ENCODE measurements at regions not wholly inside any gene's neighbourhood (a gene's known extent, or its start where the extent isn't known, plus 50 kb on each side); places are given as distances from the start of the nearest gene placed in this dataset.

DNA sequence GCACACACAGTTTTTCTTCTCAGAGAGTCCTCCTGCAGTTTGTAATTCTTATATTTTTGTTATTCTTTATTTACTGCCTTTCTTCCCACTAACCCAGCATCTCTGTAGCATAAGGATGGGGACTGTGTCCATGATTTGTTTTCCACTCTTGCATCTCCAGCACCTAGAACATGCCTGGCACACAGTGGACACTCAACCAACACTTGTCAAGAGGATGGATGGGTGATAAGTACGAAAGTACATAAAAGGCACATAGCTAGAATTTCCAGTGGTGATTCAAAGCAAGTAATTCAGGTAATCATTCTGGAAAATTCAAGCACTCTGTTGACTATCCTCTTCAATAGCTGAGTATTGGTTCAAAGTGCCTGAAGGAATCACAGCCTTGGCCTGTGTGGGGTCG, 60.2 kb upstream of the TRIO start:
- Mint-ChIP-seq H3K36me3 (ENCODE audit: insufficient read depth, unreplicated experiment) (no peaks in the 10 kb centered on the region), H3K4me1 (ENCODE audit: insufficient read depth, unreplicated experiment) (no peaks in the 10 kb centered on the region), H3K9me3 (ENCODE audit: unreplicated experiment) (no peaks in the 10 kb centered on the region), H3K27me3 (ENCODE audit: insufficient read depth, unreplicated experiment) (no peaks in the 10 kb centered on the region), H3K4me3 (ENCODE audit: unreplicated experiment) (no peak overlapping the region), H3K27ac (ENCODE audit: low read depth, unreplicated experiment) (no peak overlapping the region)
- TF ChIP-seq, protein P1, sequence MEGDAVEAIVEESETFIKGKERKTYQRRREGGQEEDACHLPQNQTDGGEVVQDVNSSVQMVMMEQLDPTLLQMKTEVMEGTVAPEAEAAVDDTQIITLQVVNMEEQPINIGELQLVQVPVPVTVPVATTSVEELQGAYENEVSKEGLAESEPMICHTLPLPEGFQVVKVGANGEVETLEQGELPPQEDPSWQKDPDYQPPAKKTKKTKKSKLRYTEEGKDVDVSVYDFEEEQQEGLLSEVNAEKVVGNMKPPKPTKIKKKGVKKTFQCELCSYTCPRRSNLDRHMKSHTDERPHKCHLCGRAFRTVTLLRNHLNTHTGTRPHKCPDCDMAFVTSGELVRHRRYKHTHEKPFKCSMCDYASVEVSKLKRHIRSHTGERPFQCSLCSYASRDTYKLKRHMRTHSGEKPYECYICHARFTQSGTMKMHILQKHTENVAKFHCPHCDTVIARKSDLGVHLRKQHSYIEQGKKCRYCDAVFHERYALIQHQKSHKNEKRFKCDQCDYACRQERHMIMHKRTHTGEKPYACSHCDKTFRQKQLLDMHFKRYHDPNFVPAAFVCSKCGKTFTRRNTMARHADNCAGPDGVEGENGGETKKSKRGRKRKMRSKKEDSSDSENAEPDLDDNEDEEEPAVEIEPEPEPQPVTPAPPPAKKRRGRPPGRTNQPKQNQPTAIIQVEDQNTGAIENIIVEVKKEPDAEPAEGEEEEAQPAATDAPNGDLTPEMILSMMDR (IDR thresholded peaks at IDR 0.05; ENCODE audit: unreplicated experiment): no peak
- POLR2A ChIA-PET: no interaction called here
- intact Hi-C loops (cut with micrococcal nuclease): no loop called here
- CTCF ChIA-PET: no interaction called here
- DNase-seq (ENCODE audit: unreplicated experiment): no peak
- no TSS peak for BruUV-seq (replicated peaks)

DNA sequence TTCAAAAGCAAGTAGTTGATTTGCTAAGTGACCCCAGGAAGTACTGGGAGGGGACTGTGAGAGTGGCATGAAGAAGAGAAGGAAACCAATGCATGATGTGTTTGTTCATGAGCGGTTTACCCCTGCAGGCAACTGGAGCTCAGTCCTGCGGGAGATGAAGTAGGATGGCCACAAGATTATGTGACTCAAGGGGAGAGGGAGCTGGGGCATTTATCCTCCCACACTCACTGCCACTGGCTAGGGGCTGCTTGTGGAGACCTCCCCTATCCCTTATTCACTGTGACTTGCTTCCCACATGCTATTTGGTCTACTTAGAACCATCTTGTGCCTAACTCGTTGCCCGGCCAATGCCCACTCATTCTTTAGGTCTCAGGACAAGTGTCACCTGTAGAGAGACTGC, 60.6 kb upstream of the TRIO start:
- Mint-ChIP-seq H3K36me3 (ENCODE audit: insufficient read depth, unreplicated experiment) (no peaks in the 10 kb centered on the region), H3K27me3 (ENCODE audit: insufficient read depth, unreplicated experiment) (no peaks in the 10 kb centered on the region), H3K9me3 (ENCODE audit: unreplicated experiment) (no peaks in the 10 kb centered on the region), H3K4me1 (ENCODE audit: insufficient read depth, unreplicated experiment) (no peaks in the 10 kb centered on the region), H3K4me3 (ENCODE audit: unreplicated experiment) (no peak overlapping the region), H3K27ac (ENCODE audit: low read depth, unreplicated experiment) (no peak overlapping the region)
- CTCF ChIA-PET: no interaction called here
- POLR2A ChIA-PET: no interaction called here
- TF ChIP-seq, protein P1 (IDR thresholded peaks at IDR 0.05; ENCODE audit: unreplicated experiment): no peak
- intact Hi-C loops (cut with micrococcal nuclease): no loop called here
- BruUV-seq (replicated peaks): no TSS peak
- no peak for DNase-seq (ENCODE audit: unreplicated experiment)

DNA sequence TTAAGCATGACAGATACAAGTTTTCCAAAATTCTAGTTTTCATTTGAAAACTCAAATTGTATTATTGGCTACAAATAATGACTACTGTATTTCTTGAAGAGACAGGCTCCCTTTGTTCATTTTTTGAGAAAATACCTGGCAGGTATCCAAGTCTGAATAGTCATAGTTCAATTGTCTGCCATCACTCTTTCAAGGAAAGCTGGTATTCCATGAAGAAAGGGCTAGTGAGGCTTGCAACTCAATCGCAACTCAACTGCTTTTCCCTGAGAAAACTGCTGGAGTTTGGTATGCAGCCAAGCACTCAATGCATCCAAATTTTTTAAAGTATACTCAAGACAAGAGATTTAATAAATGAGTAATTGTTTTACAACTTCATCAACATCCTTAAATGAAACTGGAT, 61.4 kb upstream of the TRIO start:
- Mint-ChIP-seq H3K36me3 (ENCODE audit: insufficient read depth, unreplicated experiment) (no peaks in the 10 kb centered on the region), H3K27me3 (ENCODE audit: insufficient read depth, unreplicated experiment) (no peaks in the 10 kb centered on the region), H3K27ac (ENCODE audit: low read depth, unreplicated experiment) (no peak overlapping the region), H3K4me3 (ENCODE audit: unreplicated experiment) (no peak overlapping the region), H3K9me3 (ENCODE audit: unreplicated experiment) (no peaks in the 10 kb centered on the region), H3K4me1 (ENCODE audit: insufficient read depth, unreplicated experiment) (no peaks in the 10 kb centered on the region)
- DNase-seq (ENCODE audit: unreplicated experiment): no peak
- TF ChIP-seq, protein P1 (IDR thresholded peaks at IDR 0.05; ENCODE audit: unreplicated experiment): no peak
- CTCF ChIA-PET: no interaction called here
- intact Hi-C loops (cut with micrococcal nuclease): no loop called here
- no TSS peak for BruUV-seq (replicated peaks)
- POLR2A ChIA-PET: no interaction called here

DNA sequence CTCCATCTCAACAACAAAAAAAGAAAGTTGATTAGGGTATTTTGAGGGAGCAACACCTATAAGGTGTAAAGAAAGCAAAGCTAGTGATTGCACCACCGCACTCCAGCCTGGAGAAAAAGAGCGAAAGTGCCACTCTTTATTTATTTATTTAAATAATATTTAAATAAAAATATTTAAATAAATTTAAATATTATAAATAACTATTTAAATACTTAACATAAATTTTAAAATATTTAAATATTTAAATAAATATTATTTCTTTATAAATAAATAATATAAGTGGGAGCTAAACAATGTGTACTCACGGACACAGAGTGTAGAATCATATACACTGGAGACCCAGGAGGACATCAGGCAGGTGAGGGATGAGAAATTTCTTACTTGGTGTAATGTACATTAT, 64.4 kb upstream of the TRIO start:
- intact Hi-C loops (cut with micrococcal nuclease): no loop called here
- ChIA-PET POLR2A (no interaction called here), CTCF (interaction anchor here (1.0 kb wide), 1 partner anchor 29 kb away, joined by 4 read pairs; no protein-coding TSS in a partner anchor)
- Mint-ChIP-seq H3K36me3 (ENCODE audit: insufficient read depth, unreplicated experiment) (no peaks in the 10 kb centered on the region), H3K27ac (ENCODE audit: low read depth, unreplicated experiment) (no peak overlapping the region), H3K27me3 (ENCODE audit: insufficient read depth, unreplicated experiment) (no peaks in the 10 kb centered on the region), H3K4me3 (ENCODE audit: unreplicated experiment) (no peak overlapping the region), H3K9me3 (ENCODE audit: unreplicated experiment) (no peaks in the 10 kb centered on the region), H3K4me1 (ENCODE audit: insufficient read depth, unreplicated experiment) (no peaks in the 10 kb centered on the region)
- DNase-seq (ENCODE audit: unreplicated experiment): no peak
- no TSS peak for BruUV-seq (replicated peaks)
- TF ChIP-seq, protein P1 (IDR thresholded peaks at IDR 0.05; ENCODE audit: unreplicated experiment): no peak

Data from MCF 10A (cell line).